ENCODE measurements at regions not wholly inside any gene's neighbourhood (a gene's known extent, or its start where the extent isn't known, plus 50 kb on each side); places are given as distances from the start of the nearest gene placed in this dataset.

DNA sequence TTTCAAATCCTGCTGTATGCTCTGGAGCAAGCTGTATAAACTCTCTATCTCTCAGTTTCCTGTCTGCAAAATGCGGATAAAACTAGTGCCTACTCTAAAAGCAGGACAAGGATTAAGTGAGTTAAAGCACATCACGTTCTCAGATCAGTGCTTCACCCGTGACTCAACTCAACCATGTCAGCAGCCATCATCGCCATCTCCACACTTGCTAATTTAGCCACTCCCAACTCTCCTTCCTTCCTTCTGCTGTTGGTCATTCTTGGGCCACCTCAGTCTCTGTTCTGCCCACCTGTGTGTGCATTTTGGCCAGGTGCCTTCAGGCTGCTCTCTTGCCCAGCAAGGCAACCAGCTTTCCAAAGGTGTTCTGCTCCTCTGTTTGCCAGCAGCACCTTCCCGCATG lies 260.0 kb upstream of the CDYL start:
- TF ChIP-seq POLR2AphosphoS5 (IDR thresholded peaks at IDR 0.05) = no peak
- no peak for TF ChIP-seq POLR2A (IDR thresholded peaks at IDR 0.05)
- no peak for TF ChIP-seq EP300 (IDR thresholded peaks at IDR 0.05)
- TF ChIP-seq CTCF (IDR thresholded peaks at IDR 0.05) = no peak
- ATAC-seq = no peak
- Histone ChIP-seq H3K4me3 (no peak overlapping the region), H3K27ac (no peak overlapping the region), H3K4me1 (no peaks in the 10 kb centered on the region), H3K9me3 (no peaks in the 10 kb centered on the region), H3K36me3 (no peaks in the 10 kb centered on the region), H3K27me3 (no peaks in the 10 kb centered on the region)
- 67 to 72% methylated on average over 3 to 4 of the region's 5 CpGs for WGBS, 2 donors (ENCODE audit: low coverage in 1 of 2)

DNA sequence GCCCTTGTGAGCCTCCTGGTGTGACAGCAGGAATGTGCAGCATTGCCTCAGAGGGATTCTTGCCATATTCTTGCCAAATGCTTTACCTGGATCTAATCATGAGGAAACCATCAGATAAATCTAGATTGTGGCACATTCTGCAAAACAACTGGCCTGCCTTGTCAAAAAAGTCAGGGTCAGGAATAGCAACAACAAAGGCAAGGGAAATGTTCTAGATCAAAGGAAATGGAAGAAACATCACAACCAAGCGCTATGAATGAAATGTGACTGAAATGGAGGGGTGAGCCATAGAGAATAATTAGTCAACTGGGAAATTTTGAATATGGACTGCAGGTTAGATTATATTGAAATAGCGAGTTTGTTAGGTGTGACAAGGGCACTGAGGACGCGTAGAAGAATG lies 262.6 kb upstream of the CDYL start:
- H3K27ac ChIP-seq = no peak overlapping the region
- 84 to 86% methylated on average over 3 to 4 of the region's 4 CpGs for WGBS, 2 donors (ENCODE audit: low coverage in 1 of 2)
- ATAC-seq = no peak
- no peaks in the 10 kb centered on the region for H3K36me3 ChIP-seq
- TF ChIP-seq POLR2AphosphoS5 (IDR thresholded peaks at IDR 0.05) = no peak
- TF ChIP-seq POLR2A (IDR thresholded peaks at IDR 0.05) = no peak
- TF ChIP-seq EP300 (IDR thresholded peaks at IDR 0.05) = no peak
- no peak for TF ChIP-seq CTCF (IDR thresholded peaks at IDR 0.05)
- no peaks in the 10 kb centered on the region for H3K9me3 ChIP-seq
- no peaks in the 10 kb centered on the region for H3K27me3 ChIP-seq
- no peaks in the 10 kb centered on the region for H3K4me1 ChIP-seq
- no peak overlapping the region for H3K4me3 ChIP-seq

DNA sequence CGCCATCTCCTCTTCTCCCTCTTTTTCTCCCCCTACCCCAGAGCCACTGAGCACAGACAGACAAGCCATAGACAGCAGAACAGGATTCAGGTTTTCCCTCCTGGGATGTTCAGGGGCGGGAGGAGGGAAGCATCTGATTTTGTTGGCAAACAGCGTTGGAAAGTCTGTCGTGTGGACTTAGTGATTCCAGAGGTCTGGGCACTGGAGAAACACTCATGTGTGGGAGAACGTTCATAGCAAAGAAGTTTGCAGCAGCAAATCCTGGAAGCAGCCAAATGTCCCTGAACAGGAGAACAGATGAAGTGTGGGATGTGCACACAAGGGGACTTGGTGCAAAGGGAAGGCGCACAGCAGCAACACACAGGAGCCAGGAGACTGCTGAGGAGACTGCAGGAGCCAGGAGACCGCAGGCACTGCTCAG lies 264.1 kb upstream of the CDYL start:
- 57% methylated on average over 5 of the region's 7 CpGs; no CpG with 5 or more reads in 1 of the 2 donors for WGBS, 2 donors (ENCODE audit: low coverage in 1 of 2)
- no peaks in the 10 kb centered on the region for H3K9me3 ChIP-seq
- no peaks in the 10 kb centered on the region for H3K4me1 ChIP-seq
- no peaks in the 10 kb centered on the region for H3K36me3 ChIP-seq
- H3K4me3 ChIP-seq = no peak overlapping the region
- TF ChIP-seq EP300 (IDR thresholded peaks at IDR 0.05) (no peak), CTCF (IDR thresholded peaks at IDR 0.05) (no peak), POLR2AphosphoS5 (IDR thresholded peaks at IDR 0.05) (no peak), POLR2A (IDR thresholded peaks at IDR 0.05) (no peak)
- ATAC-seq = no peak
- no peak overlapping the region for H3K27ac ChIP-seq
- no peaks in the 10 kb centered on the region for H3K27me3 ChIP-seq

DNA sequence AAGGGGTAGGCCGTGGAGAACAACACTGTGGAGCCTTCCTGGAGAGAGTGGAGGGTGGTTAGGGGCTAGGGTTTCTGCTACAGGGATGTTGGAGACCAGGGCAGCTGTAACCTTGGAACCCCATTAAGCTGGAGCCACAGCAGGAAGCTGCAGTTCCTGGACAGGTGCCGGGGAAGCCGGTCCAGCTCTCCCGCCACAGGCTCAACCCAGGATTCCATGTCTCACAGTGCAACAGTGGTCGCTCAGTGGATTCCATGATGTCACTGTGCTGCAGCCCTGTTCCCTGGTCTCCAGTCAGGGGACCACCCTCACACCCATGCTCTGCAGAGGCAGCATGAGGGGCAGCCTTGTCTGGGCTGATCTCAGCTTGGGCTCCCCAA lies 264.6 kb upstream of the CDYL start:
- TF ChIP-seq POLR2A (IDR thresholded peaks at IDR 0.05) (no peak), EP300 (IDR thresholded peaks at IDR 0.05) (no peak), CTCF (IDR thresholded peaks at IDR 0.05) (no peak), POLR2AphosphoS5 (IDR thresholded peaks at IDR 0.05) (no peak)
- no peaks in the 10 kb centered on the region for H3K4me1 ChIP-seq
- ATAC-seq = no peak
- H3K9me3 ChIP-seq = no peaks in the 10 kb centered on the region
- no peak overlapping the region for H3K27ac ChIP-seq
- no CpG with 5 or more reads among the region's 5 CpGs for WGBS, 2 donors (ENCODE audit: low coverage in 1 of 2)
- H3K4me3 ChIP-seq = no peak overlapping the region
- no peaks in the 10 kb centered on the region for H3K36me3 ChIP-seq
- H3K27me3 ChIP-seq = no peaks in the 10 kb centered on the region

DNA sequence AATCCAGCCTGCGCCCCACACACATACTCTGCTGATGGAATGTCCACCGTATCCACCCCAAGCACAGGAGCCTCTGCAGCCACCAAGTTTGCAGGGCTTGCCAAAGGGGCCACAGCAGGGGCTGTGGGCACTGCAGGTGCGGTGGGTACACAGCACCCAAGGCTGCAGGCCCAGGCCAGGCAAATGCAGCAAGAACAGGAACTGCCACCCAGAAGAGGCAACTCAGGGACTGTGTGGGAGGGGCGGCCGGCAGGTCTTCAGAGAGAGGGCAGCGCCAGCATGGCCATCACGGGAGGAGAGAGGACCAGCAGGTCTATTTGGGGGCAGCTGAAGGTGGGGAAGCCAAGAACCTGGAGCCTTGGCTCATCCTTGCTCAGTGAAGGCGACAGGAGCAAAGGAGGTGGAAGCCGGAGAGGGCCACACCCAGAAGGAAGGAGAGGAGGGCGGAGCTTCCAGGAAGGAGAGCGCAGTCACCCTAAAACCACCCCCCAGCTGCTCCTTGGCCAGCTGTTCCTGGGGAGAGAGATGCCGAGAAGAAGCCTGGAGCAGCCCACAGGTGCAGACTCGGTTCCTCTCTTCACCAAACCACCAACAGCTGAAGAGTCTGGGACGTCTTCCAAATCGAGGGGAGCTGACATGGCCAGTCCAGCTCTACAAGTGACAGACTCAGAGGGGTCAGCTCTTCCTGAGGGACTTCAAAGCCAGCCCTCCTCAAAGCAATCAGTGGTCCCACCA lies 265.1 kb upstream of the CDYL start:
- ATAC-seq = no peak
- Histone ChIP-seq H3K27me3 (no peaks in the 10 kb centered on the region), H3K4me1 (no peaks in the 10 kb centered on the region), H3K36me3 (no peaks in the 10 kb centered on the region), H3K27ac (no peak overlapping the region), H3K4me3 (no peak overlapping the region), H3K9me3 (no peaks in the 10 kb centered on the region)
- TF ChIP-seq EP300 (IDR thresholded peaks at IDR 0.05) (no peak), POLR2A (IDR thresholded peaks at IDR 0.05) (no peak), CTCF (IDR thresholded peaks at IDR 0.05) (no peak), POLR2AphosphoS5 (IDR thresholded peaks at IDR 0.05) (no peak)
- WGBS, 2 donors (ENCODE audit: low coverage in 1 of 2) = 67 to 73% methylated on average over 3 to 10 of the region's 15 CpGs

All from gastroesophageal sphincter (tissue), 4 donors.